Ishikawa (cell line): ENCODE measurements at regions not wholly inside any gene's neighbourhood (a gene's known extent, or its start where the extent isn't known, plus 50 kb on each side); places are given as distances from the start of the nearest gene placed in this dataset.

Experiments used
- CEBPB ChIP-seq: IDR thresholded peaks from 2 replicates; pipeline ENCODE4 v1.6.1; 2012
- CREB1 ChIP-seq: IDR thresholded peaks from 2 replicates; pipeline ENCODE4 v1.6.1; 2012; ENCODE audit warnings: low read depth
- EGR1 ChIP-seq: IDR thresholded peaks from 2 replicates; pipeline ENCODE4 v1.6.1; 2012
- EP300 ChIP-seq: IDR thresholded peaks from 2 replicates; pipeline ENCODE4 v1.6.1; 2012; ENCODE audit warnings: borderline replicate concordance
- FOXM1 ChIP-seq: IDR thresholded peaks from 2 replicates; pipeline ENCODE4 v1.6.1; 2012; ENCODE audit warnings: low read depth, borderline replicate concordance
- MAX ChIP-seq: IDR thresholded peaks from 2 replicates; pipeline ENCODE4 v1.6.1; 2012
- NFIC ChIP-seq: IDR thresholded peaks from 2 replicates; pipeline ENCODE4 v1.6.1; 2012
- RAD21 ChIP-seq: IDR thresholded peaks from 2 replicates; pipeline ENCODE4 v1.6.1; 2012; ENCODE audit warnings: low read depth
- TAF1 ChIP-seq: IDR thresholded peaks from 2 replicates; pipeline ENCODE4 v1.6.1; 2012; ENCODE audit warnings: low read depth, mild to moderate bottlenecking
- TCF12 ChIP-seq: IDR thresholded peaks from 2 replicates; pipeline ENCODE4 v1.6.1; 2012; ENCODE audit warnings: low read depth
- TEAD4 ChIP-seq: IDR thresholded peaks from 2 replicates; pipeline ENCODE4 v1.6.1; 2012
- USF1 ChIP-seq: IDR thresholded peaks from 2 replicates; pipeline ENCODE4 v1.6.1; 2012
- YY1 ChIP-seq: IDR thresholded peaks from 2 replicates; pipeline ENCODE4 v1.6.1; 2012; ENCODE audit warnings: low read depth
- ZBTB7A ChIP-seq: IDR thresholded peaks from 2 replicates; pipeline ENCODE4 v1.6.1; 2012; ENCODE audit warnings: low read depth
- TF ChIP-seq, protein P1 (sequence below): IDR thresholded peaks from 2 replicates; pipeline ENCODE4 v1.6.1; 2012; ENCODE audit warnings: low read depth, mild to moderate bottlenecking

DNA sequence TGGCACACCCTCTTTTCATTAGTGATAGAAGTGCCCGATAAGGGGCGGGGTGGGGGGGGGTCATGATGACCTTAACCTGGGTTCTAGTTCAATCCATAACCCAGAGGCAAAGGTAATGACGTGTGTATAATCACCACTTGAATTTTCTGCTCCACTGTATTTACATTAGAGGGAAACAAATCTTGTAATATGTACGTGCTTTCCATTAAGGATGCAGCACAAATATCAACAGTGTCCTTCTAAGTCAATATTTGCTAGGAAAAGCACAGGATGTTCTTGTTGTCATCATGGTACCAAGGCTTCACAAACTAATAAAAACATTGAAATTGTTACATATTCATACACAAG, 121.2 kb upstream of the SLC38A2 start:
- TF ChIP-seq TCF12 (no peak), YY1 (no peak), EP300 (no peak), CEBPB (no peak), MAX (no peak), ZBTB7A (no peak), CREB1 (no peak), TAF1 (no peak), RAD21 (no peak), FOXM1 (no peak), TEAD4 (no peak), USF1 (no peak), EGR1 (no peak), NFIC (no peak)
- TF ChIP-seq, protein P1, sequence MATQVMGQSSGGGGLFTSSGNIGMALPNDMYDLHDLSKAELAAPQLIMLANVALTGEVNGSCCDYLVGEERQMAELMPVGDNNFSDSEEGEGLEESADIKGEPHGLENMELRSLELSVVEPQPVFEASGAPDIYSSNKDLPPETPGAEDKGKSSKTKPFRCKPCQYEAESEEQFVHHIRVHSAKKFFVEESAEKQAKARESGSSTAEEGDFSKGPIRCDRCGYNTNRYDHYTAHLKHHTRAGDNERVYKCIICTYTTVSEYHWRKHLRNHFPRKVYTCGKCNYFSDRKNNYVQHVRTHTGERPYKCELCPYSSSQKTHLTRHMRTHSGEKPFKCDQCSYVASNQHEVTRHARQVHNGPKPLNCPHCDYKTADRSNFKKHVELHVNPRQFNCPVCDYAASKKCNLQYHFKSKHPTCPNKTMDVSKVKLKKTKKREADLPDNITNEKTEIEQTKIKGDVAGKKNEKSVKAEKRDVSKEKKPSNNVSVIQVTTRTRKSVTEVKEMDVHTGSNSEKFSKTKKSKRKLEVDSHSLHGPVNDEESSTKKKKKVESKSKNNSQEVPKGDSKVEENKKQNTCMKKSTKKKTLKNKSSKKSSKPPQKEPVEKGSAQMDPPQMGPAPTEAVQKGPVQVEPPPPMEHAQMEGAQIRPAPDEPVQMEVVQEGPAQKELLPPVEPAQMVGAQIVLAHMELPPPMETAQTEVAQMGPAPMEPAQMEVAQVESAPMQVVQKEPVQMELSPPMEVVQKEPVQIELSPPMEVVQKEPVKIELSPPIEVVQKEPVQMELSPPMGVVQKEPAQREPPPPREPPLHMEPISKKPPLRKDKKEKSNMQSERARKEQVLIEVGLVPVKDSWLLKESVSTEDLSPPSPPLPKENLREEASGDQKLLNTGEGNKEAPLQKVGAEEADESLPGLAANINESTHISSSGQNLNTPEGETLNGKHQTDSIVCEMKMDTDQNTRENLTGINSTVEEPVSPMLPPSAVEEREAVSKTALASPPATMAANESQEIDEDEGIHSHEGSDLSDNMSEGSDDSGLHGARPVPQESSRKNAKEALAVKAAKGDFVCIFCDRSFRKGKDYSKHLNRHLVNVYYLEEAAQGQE: no peak

DNA sequence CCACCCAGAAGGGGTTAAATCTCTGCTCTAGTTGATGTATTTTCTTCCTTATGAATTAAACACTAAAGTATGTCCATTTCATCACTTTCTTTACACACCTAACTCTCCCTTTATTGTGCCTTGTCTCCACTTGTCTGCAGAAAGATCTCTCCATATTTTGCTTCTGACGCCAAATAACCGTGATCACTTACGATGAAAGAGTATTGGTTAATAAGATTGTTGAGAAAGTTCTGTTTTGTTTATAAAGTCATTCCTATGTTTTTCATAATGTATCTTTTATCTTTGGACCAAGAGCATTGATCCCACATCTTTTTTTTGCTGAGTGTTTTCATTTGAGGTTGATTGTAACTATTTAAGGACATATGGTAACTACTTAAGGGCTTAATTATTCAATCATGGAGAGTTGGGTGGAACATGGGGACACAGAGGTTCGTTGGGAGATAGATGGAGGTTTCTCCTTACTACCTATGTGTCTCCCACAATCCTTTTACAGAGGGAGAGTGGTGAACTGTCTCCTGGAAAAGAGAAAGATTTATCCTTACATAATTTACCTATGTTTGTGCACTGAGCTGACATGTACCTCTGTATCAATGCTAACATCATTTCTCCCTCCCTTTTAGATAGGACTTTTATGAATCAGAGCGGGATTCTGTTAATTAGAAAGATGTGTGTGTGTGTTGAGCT, 120.7 kb upstream of the SLC38A2 start:
- TF ChIP-seq TEAD4 (no peak), YY1 (no peak), FOXM1 (no peak)

DNA sequence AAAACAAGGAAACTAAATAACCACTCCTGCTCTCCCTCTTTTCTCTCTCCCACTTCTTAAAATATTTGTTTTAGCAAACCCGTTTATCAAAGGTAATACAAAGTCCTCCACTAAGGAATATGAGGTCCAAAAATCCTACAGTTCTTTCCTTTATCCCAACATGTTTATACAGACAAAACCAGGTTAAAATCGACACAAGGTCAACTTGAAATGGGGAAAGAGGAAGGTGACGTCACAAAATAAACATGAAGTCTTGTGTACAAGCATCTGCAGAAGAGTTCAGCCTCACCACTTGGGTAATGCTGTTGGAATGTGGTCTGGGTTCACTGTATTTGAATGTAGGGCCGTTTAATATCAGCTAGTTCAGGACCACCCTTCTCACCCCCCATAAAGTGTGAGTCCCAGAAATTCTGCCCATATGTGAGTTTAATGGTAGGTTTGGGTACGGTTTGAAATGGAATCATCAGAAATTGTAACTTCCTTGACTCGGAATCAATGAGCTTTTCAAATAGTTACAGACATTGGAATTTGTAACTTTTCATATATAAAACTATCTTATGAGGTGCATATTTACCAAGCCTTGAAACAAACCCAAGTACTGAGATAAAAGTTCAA, 120.0 kb upstream of the SLC38A2 start:
- TF ChIP-seq RAD21: no peak
- TF ChIP-seq YY1: no peak
- no peak for TF ChIP-seq EP300
- 0 out of 2 replicates have a peak, but pooled peaks have one; percentile 28 for TF ChIP-seq TEAD4
- no peak for TF ChIP-seq ZBTB7A

DNA sequence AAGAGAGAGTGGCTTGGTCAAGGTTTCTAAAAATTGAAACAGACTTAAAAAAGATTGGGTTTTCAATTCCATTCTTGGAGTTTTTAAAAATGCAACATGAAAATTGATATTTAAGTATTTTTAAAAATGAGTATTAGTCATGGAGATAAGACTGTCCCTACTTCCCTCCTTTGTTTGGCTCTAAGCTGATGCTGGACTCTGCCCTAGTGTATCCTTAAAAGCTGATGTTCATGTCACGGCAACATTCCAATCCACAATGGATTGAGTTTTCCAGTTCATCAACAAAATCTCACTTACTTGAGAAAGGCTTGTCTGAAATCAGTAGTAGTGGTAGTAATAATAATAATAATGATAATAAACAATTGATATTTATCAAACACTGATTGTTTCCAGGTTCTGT, 119.0 kb upstream of the SLC38A2 start:
- TF ChIP-seq TCF12: no peak
- TF ChIP-seq NFIC: no peak
- TF ChIP-seq CEBPB: no peak
- TF ChIP-seq, protein P1: no peak
- TF ChIP-seq YY1: no peak
- no peak for TF ChIP-seq RAD21
- no peak for TF ChIP-seq CREB1
- TF ChIP-seq TAF1: no peak
- TF ChIP-seq TEAD4: no peak

- TF ChIP-seq ZBTB7A: no peak
- TF ChIP-seq TCF12: no peak
- no peak for TF ChIP-seq TAF1
- TF ChIP-seq RAD21: no peak
- no peak for TF ChIP-seq EGR1
- no peak for TF ChIP-seq CREB1
Observed at GRCh38 chr12:46490635-46491034, 118.1 kb upstream of the SLC38A2 start.

DNA sequence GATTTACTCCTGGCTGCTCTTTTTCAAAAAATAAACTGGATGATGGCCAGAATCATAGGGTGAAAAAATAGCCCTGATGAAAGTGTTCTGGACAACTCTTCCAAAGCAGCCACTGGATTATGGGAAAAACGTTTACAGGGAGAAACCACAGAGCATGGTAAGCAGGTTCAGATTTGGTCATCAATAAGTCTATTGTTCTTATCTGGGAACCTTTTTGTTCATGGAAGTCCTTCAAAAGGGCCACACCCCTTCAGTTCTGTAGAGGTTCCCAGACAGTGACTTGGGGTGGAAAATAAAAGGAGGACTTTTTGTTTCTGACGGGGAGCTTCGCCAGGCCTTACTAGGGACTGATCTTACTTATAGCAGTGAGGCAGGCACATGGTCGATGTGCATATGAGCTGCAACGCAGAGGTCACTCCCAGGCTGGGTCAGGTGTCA, 117.4 kb upstream of the SLC38A2 start:
- TF ChIP-seq MAX (0 out of 2 replicates have a peak, but pooled peaks have one; percentile 30), EP300 (no peak), RAD21 (no peak)

DNA sequence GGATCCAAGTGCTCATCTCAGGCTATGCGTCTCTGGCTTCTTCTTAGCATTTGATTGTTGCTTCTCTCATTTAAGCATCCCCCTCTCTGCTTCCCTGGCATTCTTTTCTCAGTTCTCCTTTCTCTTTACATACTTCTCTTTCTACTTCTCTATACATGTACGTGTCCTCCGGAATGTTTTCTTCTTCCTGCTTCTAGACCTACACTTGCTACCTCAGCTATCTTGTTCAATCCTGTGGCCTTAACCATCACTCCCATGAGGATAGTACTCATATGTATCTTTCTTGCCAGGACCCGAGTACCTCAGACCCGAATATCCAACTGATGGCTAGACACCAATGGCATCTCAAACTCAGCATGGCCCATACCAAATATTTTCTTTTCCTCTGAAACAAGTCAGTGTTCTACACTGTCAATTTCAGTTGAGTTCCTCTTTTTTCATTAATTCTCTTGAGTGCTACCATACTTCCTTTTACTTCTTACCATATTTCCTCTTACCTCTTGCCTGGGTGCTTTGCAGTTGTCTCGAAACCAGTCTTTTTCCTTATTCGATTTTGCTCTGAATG, 115.1 kb upstream of the SLC38A2 start:
- no peak for TF ChIP-seq TCF12
- no peak for TF ChIP-seq MAX
- TF ChIP-seq CREB1: no peak
- TF ChIP-seq ZBTB7A: no peak
- TF ChIP-seq RAD21: no peak
- TF ChIP-seq TEAD4: no peak
- TF ChIP-seq USF1: no peak
- TF ChIP-seq, protein P1: no peak
- TF ChIP-seq TAF1: no peak
- TF ChIP-seq EP300: no peak
- TF ChIP-seq CEBPB: no peak
- TF ChIP-seq EGR1: no peak
- no peak for TF ChIP-seq FOXM1
- no peak for TF ChIP-seq NFIC
- no peak for TF ChIP-seq YY1
